WTC11 (cell line): ENCODE measurements at regions not wholly inside any gene's neighbourhood (a gene's known extent, or its start where the extent isn't known, plus 50 kb on each side); places are given as distances from the start of the nearest gene placed in this dataset.

ENCODE experiments used
- ATAC-seq: fragments of 200-7000 bp; cut with Tn5 transposase; 2 replicates; pipeline ENCODE4 v1.10.0; 2021; ENCODE audit warnings: mild to moderate bottlenecking, moderate library complexity
- CTCF ChIA-PET: fragments of 300-600 bp; sonication (Branson Sonifier 250); formaldehyde crosslinking; loops from one replicate; lab custom pipeline; 2021; ENCODE audit warnings: antibody characterized with exemption; lab: Charles Lee
- POLR2A ChIA-PET: fragments of 350-600 bp; sonication (Branson Sonifier 250); formaldehyde crosslinking; loops from one replicate; lab custom pipeline; 2021; ENCODE audit warnings: antibody characterized with exemption; lab: Charles Lee
- DNase-seq: peaks from one replicate; pipeline ENCODE4 v3.0.0; 2021; ENCODE audit warnings: low spot score
- H3K27ac Mint-ChIP-seq: 2 replicates; pipeline ENCODE4 v1.8.0; 2021; ENCODE audit warnings: mixed read lengths
- H3K27me3 Mint-ChIP-seq: 2 replicates; pipeline ENCODE4 v1.8.0; 2021; ENCODE audit warnings: low read depth, mild to moderate bottlenecking, moderate library complexity, mixed read lengths
- H3K36me3 Mint-ChIP-seq: 2 replicates; pipeline ENCODE4 v1.8.0; 2021; ENCODE audit warnings: mixed read lengths
- H3K4me1 Mint-ChIP-seq: 2 replicates; pipeline ENCODE4 v1.8.0; 2022; ENCODE audit warnings: mixed read lengths
- H3K4me3 Mint-ChIP-seq: 2 replicates; pipeline ENCODE4 v1.8.0; 2021; ENCODE audit warnings: mild to moderate bottlenecking, moderate library complexity, mixed read lengths
- H3K9me3 Mint-ChIP-seq: 2 replicates; pipeline ENCODE4 v1.8.0; 2021; ENCODE audit warnings: mixed read lengths
- CBFB ChIP-seq: sonication (generic); formaldehyde crosslinking; IDR thresholded peaks from 2 replicates; pipeline ENCODE4 v1.8.1; 2022; ENCODE audit warnings: mild to moderate bottlenecking, low read depth, missing genetic modification reagents
- CREM ChIP-seq: sonication (generic); formaldehyde crosslinking; IDR thresholded peaks from 2 replicates; pipeline ENCODE4 v1.8.1; 2022; ENCODE audit warnings: mild to moderate bottlenecking, missing genetic modification reagents, moderate library complexity
- ELF4 ChIP-seq: sonication (generic); formaldehyde crosslinking; IDR thresholded peaks from 2 replicates; pipeline ENCODE4 v1.8.1; 2022; ENCODE audit warnings: low read depth, mild to moderate bottlenecking, moderate library complexity, missing genetic modification reagents
- EMX1 ChIP-seq: fragments of 250-450 bp; sonication (Bioruptor Pico); IDR thresholded peaks from 2 replicates; pipeline ENCODE4 v1.8.0; 2021; ENCODE audit warnings: mild to moderate bottlenecking
- ETV6 ChIP-seq: sonication (generic); formaldehyde crosslinking; IDR thresholded peaks from 2 replicates; pipeline ENCODE4 v1.8.1; 2022; ENCODE audit warnings: mild to moderate bottlenecking, missing genetic modification reagents
- GRHL2 ChIP-seq: fragments of 250-450 bp; sonication (Bioruptor Pico); IDR thresholded peaks from 2 replicates; pipeline ENCODE4 v1.8.0; 2022; ENCODE audit warnings: mild to moderate bottlenecking, moderate library complexity; ENCODE audit not compliant: insufficient replicate concordance, severe bottlenecking
- GTF2I ChIP-seq: fragments of 250-450 bp; sonication (Bioruptor Pico); conservative IDR thresholded peaks from 2 replicates; pipeline ENCODE4 v1.4.0; 2021; ENCODE audit warnings: mild to moderate bottlenecking
- JAZF1 ChIP-seq: fragments of 250-450 bp; sonication (Bioruptor Pico); IDR thresholded peaks from 2 replicates; pipeline ENCODE4 v1.9.0; 2021; ENCODE audit warnings: moderate library complexity, mild to moderate bottlenecking, inconsistent platforms
- SOX15 ChIP-seq: fragments of 250-450 bp; sonication (Bioruptor Pico); IDR thresholded peaks from 2 replicates; pipeline ENCODE4 v1.9.0; 2021; ENCODE audit warnings: mild to moderate bottlenecking
- ZNF138 ChIP-seq: sonication (generic); formaldehyde crosslinking; conservative IDR thresholded peaks from 2 replicates; pipeline ENCODE4 v1.8.1; 2022; ENCODE audit warnings: mild to moderate bottlenecking, moderate library complexity, missing genetic modification reagents
- ZNF423 ChIP-seq: fragments of 250-450 bp; sonication (Bioruptor Pico); IDR thresholded peaks from 2 replicates; pipeline ENCODE4 v2.1.2; 2022; ENCODE audit warnings: mild to moderate bottlenecking, moderate library complexity
- ZNF671 ChIP-seq: fragments of 250-450 bp; sonication (Bioruptor Pico); IDR thresholded peaks from 2 replicates; pipeline ENCODE4 v1.8.0; 2021; ENCODE audit warnings: mild to moderate bottlenecking
- TF ChIP-seq, protein P1 (sequence below): fragments of 250-450 bp; sonication (Bioruptor Pico); IDR thresholded peaks from 2 replicates; pipeline ENCODE4 v1.9.0; 2021; ENCODE audit warnings: mild to moderate bottlenecking
- TF ChIP-seq, protein P2 (sequence below): sonication (generic); formaldehyde crosslinking; IDR thresholded peaks from 2 replicates; pipeline ENCODE4 v1.8.1; 2023; ENCODE audit warnings: mild to moderate bottlenecking, missing genetic modification reagents, borderline replicate concordance
- TF ChIP-seq, protein P3 (sequence below): sonication (generic); formaldehyde crosslinking; IDR thresholded peaks from 2 replicates; pipeline ENCODE4 v1.8.1; 2022; ENCODE audit warnings: mild to moderate bottlenecking, missing genetic modification reagents, moderate library complexity, borderline replicate concordance
- TF ChIP-seq, protein P4 (sequence below): sonication (generic); formaldehyde crosslinking; IDR thresholded peaks from 2 replicates; pipeline ENCODE4 v1.8.1; 2023; ENCODE audit warnings: mild to moderate bottlenecking, missing genetic modification reagents

DNA sequence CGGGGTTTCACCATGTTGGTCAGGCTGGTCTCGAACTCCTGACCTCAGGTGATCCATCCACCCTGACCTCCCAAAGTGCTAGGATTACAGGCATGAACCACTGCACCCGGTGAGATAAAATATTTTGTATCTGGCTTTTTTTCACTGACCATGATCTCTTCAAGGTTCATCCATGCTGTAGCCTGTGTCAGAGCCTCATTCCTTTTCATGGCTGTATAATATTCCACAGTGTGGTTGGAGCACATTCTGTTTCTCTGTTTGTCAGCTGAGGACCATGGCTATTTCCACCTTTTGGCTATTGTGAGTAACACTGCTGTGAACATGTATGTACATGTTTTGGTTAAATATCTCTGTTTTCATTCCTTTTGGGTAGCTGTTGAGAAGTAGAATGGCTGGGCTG lies 169.2 kb downstream of the SHOX start (continued):
- TF ChIP-seq, protein P1, sequence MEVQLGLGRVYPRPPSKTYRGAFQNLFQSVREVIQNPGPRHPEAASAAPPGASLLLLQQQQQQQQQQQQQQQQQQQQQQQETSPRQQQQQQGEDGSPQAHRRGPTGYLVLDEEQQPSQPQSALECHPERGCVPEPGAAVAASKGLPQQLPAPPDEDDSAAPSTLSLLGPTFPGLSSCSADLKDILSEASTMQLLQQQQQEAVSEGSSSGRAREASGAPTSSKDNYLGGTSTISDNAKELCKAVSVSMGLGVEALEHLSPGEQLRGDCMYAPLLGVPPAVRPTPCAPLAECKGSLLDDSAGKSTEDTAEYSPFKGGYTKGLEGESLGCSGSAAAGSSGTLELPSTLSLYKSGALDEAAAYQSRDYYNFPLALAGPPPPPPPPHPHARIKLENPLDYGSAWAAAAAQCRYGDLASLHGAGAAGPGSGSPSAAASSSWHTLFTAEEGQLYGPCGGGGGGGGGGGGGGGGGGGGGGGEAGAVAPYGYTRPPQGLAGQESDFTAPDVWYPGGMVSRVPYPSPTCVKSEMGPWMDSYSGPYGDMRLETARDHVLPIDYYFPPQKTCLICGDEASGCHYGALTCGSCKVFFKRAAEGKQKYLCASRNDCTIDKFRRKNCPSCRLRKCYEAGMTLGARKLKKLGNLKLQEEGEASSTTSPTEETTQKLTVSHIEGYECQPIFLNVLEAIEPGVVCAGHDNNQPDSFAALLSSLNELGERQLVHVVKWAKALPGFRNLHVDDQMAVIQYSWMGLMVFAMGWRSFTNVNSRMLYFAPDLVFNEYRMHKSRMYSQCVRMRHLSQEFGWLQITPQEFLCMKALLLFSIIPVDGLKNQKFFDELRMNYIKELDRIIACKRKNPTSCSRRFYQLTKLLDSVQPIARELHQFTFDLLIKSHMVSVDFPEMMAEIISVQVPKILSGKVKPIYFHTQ (CRISPR knock-in tag): no peak
- TF ChIP-seq ZNF138 (CRISPR knock-in tag) (no peak), ELF4 (no peak), ZNF423 (CRISPR knock-in tag) (no peak)

DNA sequence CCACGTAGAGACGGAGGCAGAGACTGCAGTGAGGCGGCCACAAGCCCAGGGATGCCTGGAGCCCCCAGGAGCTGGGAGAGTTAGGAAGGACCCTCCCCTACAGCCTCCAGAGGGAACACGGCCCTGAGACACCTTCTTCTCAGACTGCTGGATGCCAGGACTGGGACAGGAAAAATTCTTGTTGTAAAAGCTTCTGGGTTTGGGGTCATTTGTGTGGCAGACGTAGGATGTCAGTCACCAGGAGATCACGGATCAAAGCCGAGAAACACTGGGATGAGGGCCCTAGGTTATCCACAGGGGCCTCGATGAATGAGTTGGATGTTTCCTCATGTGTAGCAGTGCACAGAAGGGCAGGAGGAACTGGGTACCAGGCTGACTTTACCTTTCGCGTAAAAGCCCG lies 163.7 kb downstream of the SHOX start:
- H3K9me3 Mint-ChIP-seq: no peaks in the 10 kb centered on the region
- DNase-seq (no peak), ATAC-seq (no peak)
- no peak overlapping the region for H3K4me3 Mint-ChIP-seq
- TF ChIP-seq CBFB (CRISPR knock-in tag) (no peak), GRHL2 (CRISPR knock-in tag) (no peak), SOX15 (no peak), JAZF1 (no peak), ETV6 (CRISPR knock-in tag) (no peak), GTF2I (CRISPR knock-in tag) (no peak), EMX1 (no peak)
- TF ChIP-seq, protein P2, sequence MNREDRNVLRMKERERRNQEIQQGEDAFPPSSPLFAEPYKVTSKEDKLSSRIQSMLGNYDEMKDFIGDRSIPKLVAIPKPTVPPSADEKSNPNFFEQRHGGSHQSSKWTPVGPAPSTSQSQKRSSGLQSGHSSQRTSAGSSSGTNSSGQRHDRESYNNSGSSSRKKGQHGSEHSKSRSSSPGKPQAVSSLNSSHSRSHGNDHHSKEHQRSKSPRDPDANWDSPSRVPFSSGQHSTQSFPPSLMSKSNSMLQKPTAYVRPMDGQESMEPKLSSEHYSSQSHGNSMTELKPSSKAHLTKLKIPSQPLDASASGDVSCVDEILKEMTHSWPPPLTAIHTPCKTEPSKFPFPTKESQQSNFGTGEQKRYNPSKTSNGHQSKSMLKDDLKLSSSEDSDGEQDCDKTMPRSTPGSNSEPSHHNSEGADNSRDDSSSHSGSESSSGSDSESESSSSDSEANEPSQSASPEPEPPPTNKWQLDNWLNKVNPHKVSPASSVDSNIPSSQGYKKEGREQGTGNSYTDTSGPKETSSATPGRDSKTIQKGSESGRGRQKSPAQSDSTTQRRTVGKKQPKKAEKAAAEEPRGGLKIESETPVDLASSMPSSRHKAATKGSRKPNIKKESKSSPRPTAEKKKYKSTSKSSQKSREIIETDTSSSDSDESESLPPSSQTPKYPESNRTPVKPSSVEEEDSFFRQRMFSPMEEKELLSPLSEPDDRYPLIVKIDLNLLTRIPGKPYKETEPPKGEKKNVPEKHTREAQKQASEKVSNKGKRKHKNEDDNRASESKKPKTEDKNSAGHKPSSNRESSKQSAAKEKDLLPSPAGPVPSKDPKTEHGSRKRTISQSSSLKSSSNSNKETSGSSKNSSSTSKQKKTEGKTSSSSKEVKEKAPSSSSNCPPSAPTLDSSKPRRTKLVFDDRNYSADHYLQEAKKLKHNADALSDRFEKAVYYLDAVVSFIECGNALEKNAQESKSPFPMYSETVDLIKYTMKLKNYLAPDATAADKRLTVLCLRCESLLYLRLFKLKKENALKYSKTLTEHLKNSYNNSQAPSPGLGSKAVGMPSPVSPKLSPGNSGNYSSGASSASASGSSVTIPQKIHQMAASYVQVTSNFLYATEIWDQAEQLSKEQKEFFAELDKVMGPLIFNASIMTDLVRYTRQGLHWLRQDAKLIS (CRISPR knock-in tag): no peak
- TF ChIP-seq, protein P3, sequence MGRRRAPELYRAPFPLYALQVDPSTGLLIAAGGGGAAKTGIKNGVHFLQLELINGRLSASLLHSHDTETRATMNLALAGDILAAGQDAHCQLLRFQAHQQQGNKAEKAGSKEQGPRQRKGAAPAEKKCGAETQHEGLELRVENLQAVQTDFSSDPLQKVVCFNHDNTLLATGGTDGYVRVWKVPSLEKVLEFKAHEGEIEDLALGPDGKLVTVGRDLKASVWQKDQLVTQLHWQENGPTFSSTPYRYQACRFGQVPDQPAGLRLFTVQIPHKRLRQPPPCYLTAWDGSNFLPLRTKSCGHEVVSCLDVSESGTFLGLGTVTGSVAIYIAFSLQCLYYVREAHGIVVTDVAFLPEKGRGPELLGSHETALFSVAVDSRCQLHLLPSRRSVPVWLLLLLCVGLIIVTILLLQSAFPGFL (CRISPR knock-in tag): no peak
- TF ChIP-seq, protein P4, sequence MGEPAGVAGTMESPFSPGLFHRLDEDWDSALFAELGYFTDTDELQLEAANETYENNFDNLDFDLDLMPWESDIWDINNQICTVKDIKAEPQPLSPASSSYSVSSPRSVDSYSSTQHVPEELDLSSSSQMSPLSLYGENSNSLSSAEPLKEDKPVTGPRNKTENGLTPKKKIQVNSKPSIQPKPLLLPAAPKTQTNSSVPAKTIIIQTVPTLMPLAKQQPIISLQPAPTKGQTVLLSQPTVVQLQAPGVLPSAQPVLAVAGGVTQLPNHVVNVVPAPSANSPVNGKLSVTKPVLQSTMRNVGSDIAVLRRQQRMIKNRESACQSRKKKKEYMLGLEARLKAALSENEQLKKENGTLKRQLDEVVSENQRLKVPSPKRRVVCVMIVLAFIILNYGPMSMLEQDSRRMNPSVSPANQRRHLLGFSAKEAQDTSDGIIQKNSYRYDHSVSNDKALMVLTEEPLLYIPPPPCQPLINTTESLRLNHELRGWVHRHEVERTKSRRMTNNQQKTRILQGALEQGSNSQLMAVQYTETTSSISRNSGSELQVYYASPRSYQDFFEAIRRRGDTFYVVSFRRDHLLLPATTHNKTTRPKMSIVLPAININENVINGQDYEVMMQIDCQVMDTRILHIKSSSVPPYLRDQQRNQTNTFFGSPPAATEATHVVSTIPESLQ (CRISPR knock-in tag): no peak
- CTCF ChIA-PET: no interaction called here
- H3K27me3 Mint-ChIP-seq: peaks cover 3% of the 10 kb centered on the region
- H3K4me1 Mint-ChIP-seq: peaks cover 35% of the 10 kb centered on the region
- H3K27ac Mint-ChIP-seq: no peak overlapping the region
- no peaks in the 10 kb centered on the region for H3K36me3 Mint-ChIP-seq
- POLR2A ChIA-PET: no interaction called here

DNA sequence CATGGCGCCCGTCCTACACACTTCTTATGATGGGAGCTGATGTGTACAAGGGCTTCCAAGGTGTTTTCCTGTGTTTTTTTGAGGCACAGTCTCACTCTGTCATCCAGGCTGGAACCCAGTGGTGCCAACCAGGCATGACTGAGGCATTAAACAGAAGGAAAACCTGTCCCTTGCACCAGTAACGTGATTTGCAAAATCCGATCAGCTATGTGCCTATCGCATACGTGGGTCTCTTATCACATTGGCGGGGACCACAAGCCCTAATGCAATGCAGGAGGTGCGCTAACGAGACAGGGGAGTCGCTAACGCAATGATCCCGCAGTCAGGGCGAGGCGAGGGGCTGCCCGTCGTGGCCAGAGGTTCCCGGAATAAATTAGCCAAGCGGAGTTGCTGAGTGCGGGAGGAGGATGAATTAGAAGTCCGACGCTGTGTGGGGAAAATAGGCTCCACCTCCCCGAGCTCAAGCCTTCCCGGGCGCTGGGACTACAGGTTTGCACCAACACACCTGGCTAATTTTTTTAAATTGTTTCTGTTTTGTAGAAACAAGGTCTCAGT lies 162.7 kb downstream of the SHOX start:
- no peak overlapping the region for H3K4me3 Mint-ChIP-seq
- peaks cover 45% of the 10 kb centered on the region for H3K4me1 Mint-ChIP-seq
- peaks cover 3% of the 10 kb centered on the region for H3K27me3 Mint-ChIP-seq
- no peaks in the 10 kb centered on the region for H3K36me3 Mint-ChIP-seq
- H3K9me3 Mint-ChIP-seq: no peaks in the 10 kb centered on the region
- ATAC-seq (no peak), DNase-seq (no peak)
- ChIA-PET POLR2A (no interaction called here), CTCF (no interaction called here)
- H3K27ac Mint-ChIP-seq: no peak overlapping the region; the same call in 1 of the 2 replicates
- TF ChIP-seq ZNF671 (CRISPR knock-in tag) (no peak), JAZF1 (no peak), CREM (CRISPR knock-in tag) (no peak)
- TF ChIP-seq, protein P3 (CRISPR knock-in tag): no peak
- TF ChIP-seq, all 79 proteins: peak for 0
